ENCODE measurements at regions not wholly inside any gene's neighbourhood (a gene's known extent, or its start where the extent isn't known, plus 50 kb on each side); places are given as distances from the start of the nearest gene placed in this dataset.
A peak's percentile ranks its signal among the peaks of the same experiment; 100 is the strongest.

GRCh38 chr17:73724341-73724740 lies 80.1 kb upstream of the SDK2 start:
- DNase-seq: no peak

GRCh38 chr17:73724990-73725389 lies 80.7 kb upstream of the SDK2 start:
- DNase-seq: no peak

GRCh38 chr17:73725794-73726515 lies 81.7 kb upstream of the SDK2 start:
- DNase-seq: no peak

GRCh38 chr17:73727941-73728340 lies 83.7 kb upstream of the SDK2 start:
- no peak for DNase-seq

GRCh38 chr17:73729101-73729500 lies 84.9 kb upstream of the SDK2 start:
- DNase-seq: no peak

- DNase-seq: no peak
Measured at GRCh38 chr17:73731733-73732132, 87.5 kb upstream of the SDK2 start.

- no peak for DNase-seq
Measured at GRCh38 chr17:73733517-73733916, 89.3 kb upstream of the SDK2 start.

GRCh38 chr17:73735245-73735644 lies 91.0 kb upstream of the SDK2 start:
- DNase-seq: no peak

- DNase-seq: no peak
Measured at GRCh38 chr17:73738751-73739575, 94.7 kb upstream of the SDK2 start.

GRCh38 chr17:73740370-73740769 lies 96.1 kb upstream of the SDK2 start:
- DNase-seq: no peak

- DNase-seq: no peak
Measured at GRCh38 chr17:73742948-73743381, 98.7 kb upstream of the SDK2 start.

GRCh38 chr17:73743518-73744201 lies 99.4 kb upstream of the SDK2 start:
- no peak for DNase-seq

- no peak for DNase-seq
Measured at GRCh38 chr17:73744411-73744810, 100.2 kb upstream of the SDK2 start.

GRCh38 chr17:73746314-73747073 lies 102.2 kb upstream of the SDK2 start:
- DNase-seq: no peak

GRCh38 chr17:73747221-73748002 lies 103.2 kb upstream of the SDK2 start:
- peak; percentile 54 to 91 for DNase-seq

- peak in 1 of 2 experiments; percentile 41 for DNase-seq
Measured at GRCh38 chr17:73748508-73748907, 104.3 kb upstream of the SDK2 start.

GRCh38 chr17:73749337-73749823 lies 105.1 kb upstream of the SDK2 start:
- no peak for DNase-seq

GRCh38 chr17:73749928-73750605 lies 105.8 kb upstream of the SDK2 start:
- DNase-seq: no peak

- no peak for DNase-seq
Measured at GRCh38 chr17:73750975-73751374, 106.7 kb upstream of the SDK2 start.

- DNase-seq: no peak
Measured at GRCh38 chr17:73753751-73754496, 109.7 kb upstream of the SDK2 start.

Measured in NCI-H446 (cell line).